ENCODE measurements at regions not wholly inside any gene's neighbourhood (a gene's known extent, or its start where the extent isn't known, plus 50 kb on each side); places are given as distances from the start of the nearest gene placed in this dataset.
A peak's percentile ranks its signal among the peaks of the same experiment; 100 is the strongest.

DNA sequence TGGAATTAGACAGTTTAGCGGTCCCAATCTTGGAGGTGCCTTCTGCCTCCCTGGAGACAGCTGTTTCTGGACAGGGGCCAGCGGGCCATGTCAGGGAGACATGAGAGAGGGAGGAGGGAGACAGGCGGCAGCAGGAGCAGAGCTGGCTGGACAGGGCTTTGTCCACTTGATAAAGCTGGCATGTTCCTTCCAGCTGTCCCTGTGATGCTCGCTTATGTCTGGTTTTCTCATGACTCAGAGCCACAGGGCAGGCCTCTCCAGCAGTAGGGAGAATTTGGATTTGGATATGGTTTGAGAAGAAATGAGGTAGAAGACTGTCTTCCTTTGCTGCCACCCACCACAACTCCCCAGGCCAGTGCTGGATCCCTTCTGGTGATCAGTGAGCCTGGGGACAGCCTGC, 51.7 kb upstream of the SORCS3 start:
- no peak overlapping the region for H2BK15ac ChIP-seq (ENCODE audit: low read length)
- no peaks in the 10 kb centered on the region for H3K79me1 ChIP-seq (ENCODE audit: low read depth, low read length)
- peak overlapping the region; percentile 15 for H3K18ac ChIP-seq (ENCODE audit: low read length)
- peaks cover 0 to 1% (median 0%) of the 10 kb centered on the region in 3 experiments for H3K27me3 ChIP-seq (ENCODE audit: control insufficient read depth in 3 of 3, insufficient read depth in 3 of 3, low read depth in 1 of 3, low read length in 3 of 3)
- H3K9me3 ChIP-seq (replicated peaks in 1 of 2; ENCODE audit: control insufficient read depth in 2 of 2, insufficient read depth in 1 of 2, low read depth in 1 of 2, low read length in 2 of 2) = no peaks in the 10 kb centered on the region
- no peak overlapping the region for H2BK12ac ChIP-seq (ENCODE audit: low read length)
- H2AFZ ChIP-seq (ENCODE audit: low read length) = no peak overlapping the region
- no peak overlapping the region for H3K9ac ChIP-seq (ENCODE audit: low read depth, low read length, poor library complexity)
- H4K91ac ChIP-seq (ENCODE audit: low read depth, low read length, poor library complexity) = no peak overlapping the region
- no peak overlapping the region for H3K23ac ChIP-seq (ENCODE audit: low read depth, low read length, poor library complexity)
- H3K4ac ChIP-seq (ENCODE audit: low read length) = no peak overlapping the region
- H3K14ac ChIP-seq (ENCODE audit: low read length) = no peak overlapping the region
- no peak overlapping the region for H2BK5ac ChIP-seq (ENCODE audit: low read length)
- H3K4me3 ChIP-seq (ENCODE audit: low read length in 2 of 2) = no peak overlapping the region
- H3K36me3 ChIP-seq (replicated peaks in 1 of 2; ENCODE audit: control insufficient read depth in 2 of 2, insufficient read depth in 2 of 2, low read length in 2 of 2) = no peaks in the 10 kb centered on the region
- H2BK120ac ChIP-seq (ENCODE audit: low read depth, low read length) = no peak overlapping the region
- no peak overlapping the region for H2AK5ac ChIP-seq (ENCODE audit: low read depth, low read length)
- no peak overlapping the region for H3K4me2 ChIP-seq (ENCODE audit: insufficient read depth, low read length, poor library complexity, severe bottlenecking)
- DNase-seq (ENCODE audit: low spot score) = no peak
- H3K4me1 ChIP-seq (ENCODE audit: control insufficient read depth in 2 of 2, insufficient read depth in 1 of 2, low read depth in 1 of 2, low read length in 2 of 2) = peaks cover 0 to 3% of the 10 kb centered on the region in 2 donors
- no CpG with 5 or more reads among the region's 4 CpGs for WGBS, 2 donors (ENCODE audit: extremely low coverage in 2 of 2, insufficient read length in 2 of 2, insufficient replicate concordance in 1 of 2)
- no peak overlapping the region for H3K27ac ChIP-seq (replicated peaks; ENCODE audit: low read length)
- H4K8ac ChIP-seq (ENCODE audit: low read depth, low read length) = no peak overlapping the region

DNA sequence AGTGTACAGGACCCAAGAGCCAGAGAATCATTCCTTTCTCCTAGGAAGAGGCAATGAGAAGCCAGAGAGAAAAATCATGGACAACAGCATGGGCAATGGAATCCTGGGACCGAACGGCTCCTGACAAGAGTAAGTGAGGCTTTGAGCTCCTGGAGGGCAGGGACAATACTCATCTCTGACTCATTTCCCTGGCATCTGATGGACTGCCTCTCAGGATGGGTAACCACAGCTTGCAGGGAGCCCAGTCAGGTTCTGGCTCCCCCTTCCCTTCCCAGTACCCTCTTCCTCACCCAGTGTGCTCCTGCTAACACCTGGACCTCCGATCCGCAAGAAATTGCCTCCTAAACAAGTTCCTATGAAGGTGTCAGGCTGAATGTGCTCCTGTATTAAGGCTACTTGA, 51.2 kb upstream of the SORCS3 start:
- H4K91ac ChIP-seq (ENCODE audit: low read depth, low read length, poor library complexity) = no peak overlapping the region
- no peak overlapping the region for H3K4ac ChIP-seq (ENCODE audit: low read length)
- no peak overlapping the region for H2BK15ac ChIP-seq (ENCODE audit: low read length)
- H2BK5ac ChIP-seq (ENCODE audit: low read length) = no peak overlapping the region
- H3K79me1 ChIP-seq (ENCODE audit: low read depth, low read length) = no peaks in the 10 kb centered on the region
- WGBS, 2 donors (ENCODE audit: extremely low coverage in 2 of 2, insufficient read length in 2 of 2, insufficient replicate concordance in 1 of 2) = no CpG with 5 or more reads among the region's 4 CpGs
- H3K36me3 ChIP-seq (replicated peaks in 1 of 2; ENCODE audit: control insufficient read depth in 2 of 2, insufficient read depth in 2 of 2, low read length in 2 of 2) = no peaks in the 10 kb centered on the region
- no peak overlapping the region for H3K27ac ChIP-seq (replicated peaks; ENCODE audit: low read length)
- no peaks in the 10 kb centered on the region for H3K9me3 ChIP-seq (replicated peaks in 1 of 2; ENCODE audit: control insufficient read depth in 2 of 2, insufficient read depth in 1 of 2, low read depth in 1 of 2, low read length in 2 of 2)
- H3K27me3 ChIP-seq (ENCODE audit: control insufficient read depth in 3 of 3, insufficient read depth in 3 of 3, low read depth in 1 of 3, low read length in 3 of 3) = peaks cover 0 to 1% (median 0%) of the 10 kb centered on the region in 3 experiments
- no peak overlapping the region for H3K23ac ChIP-seq (ENCODE audit: low read depth, low read length, poor library complexity)
- H2AK5ac ChIP-seq (ENCODE audit: low read depth, low read length) = no peak overlapping the region
- H3K14ac ChIP-seq (ENCODE audit: low read length) = no peak overlapping the region
- no peak overlapping the region for H2BK12ac ChIP-seq (ENCODE audit: low read length)
- H3K4me1 ChIP-seq (ENCODE audit: control insufficient read depth in 2 of 2, insufficient read depth in 1 of 2, low read depth in 1 of 2, low read length in 2 of 2) = peaks cover 0 to 3% of the 10 kb centered on the region in 2 donors
- no peak overlapping the region for H3K4me2 ChIP-seq (ENCODE audit: insufficient read depth, low read length, poor library complexity, severe bottlenecking)
- no peak overlapping the region for H3K18ac ChIP-seq (ENCODE audit: low read length)
- H4K8ac ChIP-seq (ENCODE audit: low read depth, low read length) = no peak overlapping the region
- H3K4me3 ChIP-seq (ENCODE audit: low read length in 2 of 2) = no peak overlapping the region
- no peak for DNase-seq (ENCODE audit: low spot score)
- no peak overlapping the region for H3K9ac ChIP-seq (ENCODE audit: low read depth, low read length, poor library complexity)
- no peak overlapping the region for H2BK120ac ChIP-seq (ENCODE audit: low read depth, low read length)
- H2AFZ ChIP-seq (ENCODE audit: low read length) = no peak overlapping the region

All from neuronal stem cell (in vitro differentiated cells).